Ascending aorta (tissue), 2 donors: ENCODE measurements at regions not wholly inside any gene's neighbourhood (a gene's known extent, or its start where the extent isn't known, plus 50 kb on each side); places are given as distances from the start of the nearest gene placed in this dataset.

Experiments used
- DNase-seq, 2 donors: peaks; one replicate each; pipeline ENCODE4 v3.0.0-alpha.2; 2019; ENCODE audit warnings: low spot score in 2 of 2
- H3K27ac ChIP-seq, 2 donors: fragments of 200-600 bp; sonication (generic); one replicate each; pipeline ENCODE4 v1.5.1; 2016 to 2017; ENCODE audit warnings: mild to moderate bottlenecking in 1 of 2
- H3K27me3 ChIP-seq: fragments of 200-600 bp; sonication (generic); one replicate; pipeline ENCODE4 v1.5.1; 2017
- H3K36me3 ChIP-seq, 2 donors: fragments of 200-600 bp; sonication (generic); one replicate each; pipeline ENCODE4 v1.5.1; 2016
- H3K4me1 ChIP-seq, 2 donors: fragments of 200-600 bp; sonication (generic); one replicate each; pipeline ENCODE4 v1.5.1; 2016 to 2017; ENCODE audit warnings: mild to moderate bottlenecking in 1 of 2
- H3K4me3 ChIP-seq, 2 donors: fragments of 200-600 bp; sonication (generic); one replicate each; pipeline ENCODE4 v1.5.1; 2016 to 2017; ENCODE audit warnings: mild to moderate bottlenecking in 1 of 2
- H3K9me3 ChIP-seq, 2 donors: fragments of 200-600 bp; sonication (generic); one replicate each; pipeline ENCODE4 v1.5.1; 2016
- CTCF ChIP-seq, 3 experiments: fragments of 200-600 bp in 2 of 3; fragments of 450-650 bp in 1 of 3; sonication (generic) in 2 of 3; IDR thresholded peaks; one replicate each; pipeline ENCODE4 v1.5.1; 2016 to 2019; ENCODE audit warnings: antibody characterized with exemption in 3 of 3, mild to moderate bottlenecking in 1 of 3, moderate library complexity in 1 of 3
- intact Hi-C: fragments of 100-400 bp; cut with DNase I; formaldehyde crosslinking; loops from one replicate; pipeline ENCODE4 v1.15.1; 2023

- TF ChIP-seq CTCF (IDR thresholded peaks at IDR 0.05): no peak
Measured at GRCh38 chr3:13235079-13235478, 161.8 kb upstream of the IQSEC1 start.

GRCh38 chr3:13234666-13235065 is 161.4 kb upstream of the IQSEC1 start:
- Histone ChIP-seq H3K27ac (no peak overlapping the region), H3K4me1 (no peaks in the 10 kb centered on the region), H3K9me3 (no peaks in the 10 kb centered on the region), H3K27me3 (no peaks in the 10 kb centered on the region), H3K4me3 (no peak overlapping the region), H3K36me3 (no peaks in the 10 kb centered on the region)
- DNase-seq: no peak
- intact Hi-C loops: no loop called here
- TF ChIP-seq CTCF (IDR thresholded peaks at IDR 0.05): no peak

More at GRCh38 chr3:13235079-13235478, 161.8 kb upstream of the IQSEC1 start:
- no peaks in the 10 kb centered on the region for H3K4me1 ChIP-seq
- no peaks in the 10 kb centered on the region for H3K27me3 ChIP-seq
- no peaks in the 10 kb centered on the region for H3K9me3 ChIP-seq
- no peak overlapping the region for H3K27ac ChIP-seq
- DNase-seq: no peak
- no peak overlapping the region for H3K4me3 ChIP-seq
- no peaks in the 10 kb centered on the region for H3K36me3 ChIP-seq
- intact Hi-C loops: no loop called here

- DNase-seq: no peak
- H3K36me3 ChIP-seq: no peaks in the 10 kb centered on the region
- no peaks in the 10 kb centered on the region for H3K27me3 ChIP-seq
- no peak overlapping the region for H3K4me3 ChIP-seq
- intact Hi-C loops: no loop called here
- no peak for TF ChIP-seq CTCF (IDR thresholded peaks at IDR 0.05)
- no peaks in the 10 kb centered on the region for H3K9me3 ChIP-seq
- no peak overlapping the region for H3K27ac ChIP-seq
- no peaks in the 10 kb centered on the region for H3K4me1 ChIP-seq
Measured at GRCh38 chr3:13233487-13234485, 160.6 kb upstream of the IQSEC1 start.

GRCh38 chr3:13231781-13232666 is 158.8 kb upstream of the IQSEC1 start:
- no peak for TF ChIP-seq CTCF (IDR thresholded peaks at IDR 0.05)
- DNase-seq: no peak
- no peak overlapping the region for H3K4me3 ChIP-seq
- H3K4me1 ChIP-seq: no peaks in the 10 kb centered on the region
- no peaks in the 10 kb centered on the region for H3K27me3 ChIP-seq
- intact Hi-C loops: no loop called here
- H3K9me3 ChIP-seq: no peaks in the 10 kb centered on the region
- H3K36me3 ChIP-seq: no peaks in the 10 kb centered on the region
- H3K27ac ChIP-seq: no peak overlapping the region

- Histone ChIP-seq H3K27me3 (no peaks in the 10 kb centered on the region), H3K36me3 (no peaks in the 10 kb centered on the region), H3K4me1 (no peaks in the 10 kb centered on the region), H3K4me3 (no peak overlapping the region), H3K27ac (no peak overlapping the region), H3K9me3 (no peaks in the 10 kb centered on the region)
- intact Hi-C loops: no loop called here
- no peak for TF ChIP-seq CTCF (IDR thresholded peaks at IDR 0.05)
- no peak for DNase-seq
Measured at GRCh38 chr3:13229273-13229949, 156.2 kb upstream of the IQSEC1 start.
